ENCODE measurements at regions not wholly inside any gene's neighbourhood (a gene's known extent, or its start where the extent isn't known, plus 50 kb on each side); places are given as distances from the start of the nearest gene placed in this dataset.

DNA sequence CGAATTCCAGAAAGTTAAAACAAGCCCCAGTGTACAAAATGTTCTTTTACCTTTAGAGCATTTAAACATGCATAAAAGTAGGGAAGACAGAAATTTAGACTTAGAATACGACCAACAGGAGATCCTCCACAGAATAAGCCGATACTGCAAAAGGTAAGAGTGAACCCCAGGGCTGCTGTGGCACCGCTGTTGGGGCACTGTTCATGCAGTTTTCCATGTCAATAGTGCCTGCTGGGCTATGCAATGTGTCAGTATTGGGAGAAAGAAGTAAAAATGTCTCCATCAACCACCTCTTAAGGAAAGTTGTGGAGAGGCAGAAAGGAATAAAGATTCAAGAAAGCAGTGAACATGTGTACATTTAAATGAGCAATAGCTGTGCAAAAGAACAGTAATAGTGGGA, 326.5 kb upstream of the SEMA3C start:
- no peaks in the 10 kb centered on the region for H3K9me2 ChIP-seq (replicated peaks; ENCODE audit: low read length)
- no peaks in the 10 kb centered on the region for H3F3A ChIP-seq (ENCODE audit: low read length, unreplicated experiment)
- no peak overlapping the region for H3K4me3 ChIP-seq (ENCODE audit: low read length)
- H3K36me3 ChIP-seq (ENCODE audit: low read depth, low read length): no peaks in the 10 kb centered on the region
- no peak overlapping the region for H3K27ac ChIP-seq (ENCODE audit: low read length)
- TF ChIP-seq EZH2 (IDR thresholded peaks at IDR 0.05; ENCODE audit: low read length, unreplicated experiment) (no peak), CTCF (conservative IDR thresholded peaks at IDR 0.05; ENCODE audit: low read depth, low read length) (no peak), EZH2phosphoT487 (IDR thresholded peaks at IDR 0.05; ENCODE audit: borderline replicate concordance, low read length) (no peak)
- H3K9me3 ChIP-seq (ENCODE audit: low read length): no peaks in the 10 kb centered on the region
- H3K9ac ChIP-seq (ENCODE audit: low read length): no peak overlapping the region
- H2AFZ ChIP-seq (ENCODE audit: low read length): no peak overlapping the region
- H3K27me3 ChIP-seq (ENCODE audit: low read length): no peaks in the 10 kb centered on the region
- H3K4me1 ChIP-seq (ENCODE audit: insufficient read depth, low read length): peaks cover 15% of the 10 kb centered on the region
- H4K20me1 ChIP-seq (ENCODE audit: low read length): no peaks in the 10 kb centered on the region
- intact Hi-C loops (cut with micrococcal nuclease): loop anchor here (5.0 to 10.0 kb wide), 3 partner anchors 88 to 199 kb away; no protein-coding TSS in a partner anchor
- no TSS peak for BruUV-seq (replicated peaks)
- ChIA-PET POLR2A (ENCODE audit: unreplicated experiment) (no interaction called here), CTCF (no interaction called here)
- H3K4me2 ChIP-seq (ENCODE audit: low read length): no peak overlapping the region
- ATAC-seq (no peak), DNase-seq (no peak)
- no peaks in the 10 kb centered on the region for H3K79me2 ChIP-seq (ENCODE audit: low read length)

GRCh38 chr7:81244224-81244623, 325.4 kb upstream of the SEMA3C start:
- no peaks in the 10 kb centered on the region for H4K20me1 ChIP-seq (ENCODE audit: low read length)
- POLR2A ChIA-PET (ENCODE audit: unreplicated experiment): no interaction called here
- ATAC-seq (no peak), DNase-seq (peak; percentile 16)
- H3K9ac ChIP-seq (ENCODE audit: low read length): no peak overlapping the region
- BruUV-seq (replicated peaks): no TSS peak
- H3F3A ChIP-seq (ENCODE audit: low read length, unreplicated experiment): no peaks in the 10 kb centered on the region
- H3K27me3 ChIP-seq (ENCODE audit: low read length): no peaks in the 10 kb centered on the region
- no peak overlapping the region for H2AFZ ChIP-seq (ENCODE audit: low read length)
- H3K79me2 ChIP-seq (ENCODE audit: low read length): no peaks in the 10 kb centered on the region
- H3K9me2 ChIP-seq (replicated peaks; ENCODE audit: low read length): no peaks in the 10 kb centered on the region
- H3K36me3 ChIP-seq (ENCODE audit: low read depth, low read length): no peaks in the 10 kb centered on the region
- H3K4me3 ChIP-seq (ENCODE audit: low read length): no peak overlapping the region
- intact Hi-C loops (cut with micrococcal nuclease): loop anchor here (10.0 kb wide), 1 partner anchor 201 kb away; no protein-coding TSS in a partner anchor
- peaks cover 12% of the 10 kb centered on the region for H3K4me1 ChIP-seq (ENCODE audit: insufficient read depth, low read length)
- TF ChIP-seq EZH2 (IDR thresholded peaks at IDR 0.05; ENCODE audit: low read length, unreplicated experiment) (no peak), EZH2phosphoT487 (IDR thresholded peaks at IDR 0.05; ENCODE audit: borderline replicate concordance, low read length) (no peak), CTCF (conservative IDR thresholded peaks at IDR 0.05; ENCODE audit: low read depth, low read length) (peak; percentile 43; the same call in 1 of the 2 replicates)
- H3K4me2 ChIP-seq (ENCODE audit: low read length): no peak overlapping the region
- H3K9me3 ChIP-seq (ENCODE audit: low read length): no peaks in the 10 kb centered on the region
- CTCF ChIA-PET: no interaction called here
- H3K27ac ChIP-seq (ENCODE audit: low read length): no peak overlapping the region

DNA sequence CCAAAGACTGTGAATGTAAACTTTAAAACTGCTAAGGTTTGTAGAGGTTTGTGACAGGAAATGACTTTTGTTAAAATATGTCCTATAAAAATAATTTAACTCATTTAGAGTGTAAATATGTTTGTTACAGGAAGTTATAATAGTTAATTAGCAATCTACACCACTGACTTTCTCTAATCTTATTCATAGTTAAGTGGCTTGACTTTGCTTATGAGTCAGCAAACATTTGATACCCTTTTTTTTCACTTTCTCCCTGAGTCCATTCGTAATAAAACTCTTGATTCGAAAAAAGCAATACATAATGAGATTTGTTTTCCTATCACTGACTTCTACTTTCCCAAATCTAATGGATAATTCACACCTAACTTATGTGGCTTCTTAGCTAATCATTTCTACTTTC, 317.7 kb upstream of the SEMA3C start:
- Histone ChIP-seq H3K4me3 (ENCODE audit: low read length) (no peak overlapping the region), H3K9me2 (replicated peaks; ENCODE audit: low read length) (no peaks in the 10 kb centered on the region), H3K9ac (ENCODE audit: low read length) (no peak overlapping the region), H4K20me1 (ENCODE audit: low read length) (no peaks in the 10 kb centered on the region), H3F3A (ENCODE audit: low read length, unreplicated experiment) (no peaks in the 10 kb centered on the region), H3K4me1 (ENCODE audit: insufficient read depth, low read length) (no peaks in the 10 kb centered on the region), H3K79me2 (ENCODE audit: low read length) (no peaks in the 10 kb centered on the region), H3K27me3 (ENCODE audit: low read length) (no peaks in the 10 kb centered on the region), H3K36me3 (ENCODE audit: low read depth, low read length) (no peaks in the 10 kb centered on the region), H2AFZ (ENCODE audit: low read length) (no peak overlapping the region), H3K27ac (ENCODE audit: low read length) (no peak overlapping the region), H3K4me2 (ENCODE audit: low read length) (no peak overlapping the region), H3K9me3 (ENCODE audit: low read length) (no peaks in the 10 kb centered on the region)
- ChIA-PET POLR2A (ENCODE audit: unreplicated experiment) (no interaction called here), CTCF (no interaction called here)
- TF ChIP-seq EZH2 (IDR thresholded peaks at IDR 0.05; ENCODE audit: low read length, unreplicated experiment) (no peak), CTCF (conservative IDR thresholded peaks at IDR 0.05; ENCODE audit: low read depth, low read length) (no peak), EZH2phosphoT487 (IDR thresholded peaks at IDR 0.05; ENCODE audit: borderline replicate concordance, low read length) (no peak)
- DNase-seq (no peak), ATAC-seq (no peak)
- BruUV-seq (replicated peaks): no TSS peak
- intact Hi-C loops (cut with micrococcal nuclease): no loop called here
